SW480 (cell line): ENCODE measurements at regions not wholly inside any gene's neighbourhood (a gene's known extent, or its start where the extent isn't known, plus 50 kb on each side); places are given as distances from the start of the nearest gene placed in this dataset.
"Not testable (repeated sequence)": the region's sequence is repeated elsewhere in the genome, so short reads cannot be mapped to it uniquely, and the experiment has no call there.

ENCODE experiments used
- DNase-seq: peaks from one replicate; pipeline ENCODE4 v3.0.0-alpha.2; 2016; ENCODE audit warnings: low spot score

GRCh38 chr6:156600678-156601077 lies 176.5 kb upstream of the ARID1B start:
- no peak for DNase-seq

- DNase-seq, result no peak
These were observed 177.1 kb upstream of the ARID1B start for GRCh38 chr6:156599978-156600590.

GRCh38 chr6:156599366-156599765 lies 177.8 kb upstream of the ARID1B start:
- no peak for DNase-seq

GRCh38 chr6:156598855-156599180 lies 178.4 kb upstream of the ARID1B start:
- DNase-seq, result no peak

- DNase-seq, result no peak
These were observed 178.9 kb upstream of the ARID1B start for GRCh38 chr6:156598071-156598854.

GRCh38 chr6:156597095-156597494 lies 180.1 kb upstream of the ARID1B start:
- no peak for DNase-seq

- no peak for DNase-seq
These were observed 181.7 kb upstream of the ARID1B start for GRCh38 chr6:156595476-156595875.

GRCh38 chr6:156593893-156594292 lies 183.3 kb upstream of the ARID1B start:
- DNase-seq, result no peak

GRCh38 chr6:156593127-156593526 lies 184.1 kb upstream of the ARID1B start:
- DNase-seq, result no peak

GRCh38 chr6:156590482-156590881 lies 186.7 kb upstream of the ARID1B start:
- no peak for DNase-seq

- peak; percentile 7 for DNase-seq
These were observed 187.9 kb upstream of the ARID1B start for GRCh38 chr6:156589281-156589680.

GRCh38 chr6:156587751-156588301 lies 189.4 kb upstream of the ARID1B start:
- no peak for DNase-seq

GRCh38 chr6:156587071-156587470 lies 190.1 kb upstream of the ARID1B start:
- no peak for DNase-seq

- DNase-seq, result no peak
These were observed 191.3 kb upstream of the ARID1B start for GRCh38 chr6:156585859-156586258.

- DNase-seq, result not testable (repeated sequence)
These were observed 193.1 kb upstream of the ARID1B start for GRCh38 chr6:156584121-156584520.

- DNase-seq, result no peak
These were observed 194.1 kb upstream of the ARID1B start for GRCh38 chr6:156583083-156583482.

- peak; percentile 74 for DNase-seq
These were observed 194.6 kb upstream of the ARID1B start for GRCh38 chr6:156582509-156582992.

- DNase-seq, result no peak
These were observed 197.6 kb upstream of the ARID1B start for GRCh38 chr6:156579564-156579963.

GRCh38 chr6:156577749-156578148 lies 199.4 kb upstream of the ARID1B start:
- DNase-seq, result no peak

GRCh38 chr6:156575361-156575760 lies 201.8 kb upstream of the ARID1B start:
- no peak for DNase-seq

GRCh38 chr6:156564807-156565149 lies 212.4 kb upstream of the ARID1B start:
- no peak for DNase-seq

- DNase-seq, result peak; percentile 29
These were observed 212.9 kb upstream of the ARID1B start for GRCh38 chr6:156564127-156564806.

GRCh38 chr6:156563714-156564113 lies 213.5 kb upstream of the ARID1B start:
- DNase-seq, result peak; percentile 13
